ENCODE measurements at regions not wholly inside any gene's neighbourhood (a gene's known extent, or its start where the extent isn't known, plus 50 kb on each side); places are given as distances from the start of the nearest gene placed in this dataset.

GRCh38 chr21:24316277-24316922, 1290.9 kb downstream of the MRPL39 start:
- TF ChIP-seq CTCF (IDR thresholded peaks at IDR 0.05): no peak
- no peaks in the 10 kb centered on the region for H3K4me1 ChIP-seq (ENCODE audit: low read depth)
- H3K4me3 ChIP-seq: no peak overlapping the region
- no peak for DNase-seq
- peaks cover 36% of the 10 kb centered on the region for H3K9me3 ChIP-seq
- intact Hi-C loops (cut with DNase I, micrococcal nuclease): no loop called here
- no peak for ATAC-seq
- H3K36me3 ChIP-seq (ENCODE audit: low read depth): no peaks in the 10 kb centered on the region

DNA sequence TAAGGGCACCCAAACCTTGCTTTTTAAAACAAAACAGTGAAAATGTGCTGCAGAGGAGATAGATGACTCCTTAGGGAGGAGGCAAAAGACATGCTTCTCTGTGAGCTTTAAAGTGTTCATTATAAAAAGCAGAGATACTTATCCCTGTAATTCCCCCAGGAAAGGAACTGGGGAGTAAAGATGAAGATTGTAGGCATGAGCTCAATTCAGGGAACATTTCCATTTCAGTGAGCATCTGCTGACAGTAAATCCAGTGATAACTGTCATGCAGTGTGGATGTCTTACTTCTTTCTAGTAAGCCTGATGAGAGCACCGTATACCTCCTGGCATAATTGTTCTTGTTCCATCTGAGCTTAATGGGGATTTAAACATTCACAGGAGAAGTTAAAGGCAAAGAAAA, 1296.5 kb downstream of the MRPL39 start:
- Histone ChIP-seq H3K4me1 (ENCODE audit: low read depth) (no peaks in the 10 kb centered on the region), H3K4me3 (no peak overlapping the region), H3K9me3 (peaks cover 44% of the 10 kb centered on the region), H3K36me3 (ENCODE audit: low read depth) (no peaks in the 10 kb centered on the region)
- DNase-seq: no peak
- no peak for TF ChIP-seq CTCF (IDR thresholded peaks at IDR 0.05)
- ATAC-seq: no peak
- intact Hi-C loops (cut with DNase I, micrococcal nuclease): no loop called here

DNA sequence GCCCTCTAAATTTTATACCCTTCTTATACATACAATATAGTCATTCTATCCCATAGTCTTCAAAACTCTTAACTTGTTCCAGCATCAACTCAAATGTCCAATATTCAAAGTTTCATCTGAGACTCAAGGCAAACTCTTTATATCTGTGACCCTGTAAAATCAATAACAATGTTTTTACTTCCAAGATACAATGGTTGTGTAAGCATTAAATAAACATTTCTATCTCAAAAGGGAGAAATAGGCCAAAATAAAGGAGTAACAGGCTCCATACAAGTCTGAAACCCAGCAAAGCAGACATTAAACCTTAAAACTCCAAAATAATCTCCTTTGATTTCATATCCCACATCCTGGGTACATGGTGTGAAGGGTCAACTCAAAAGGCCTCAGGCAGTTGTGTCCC, 1299.1 kb downstream of the MRPL39 start:
- Histone ChIP-seq H3K9me3 (peaks cover 43% of the 10 kb centered on the region), H3K4me3 (no peak overlapping the region), H3K4me1 (ENCODE audit: low read depth) (no peaks in the 10 kb centered on the region), H3K36me3 (ENCODE audit: low read depth) (no peaks in the 10 kb centered on the region)
- intact Hi-C loops (cut with DNase I, micrococcal nuclease): no loop called here
- DNase-seq (no peak), ATAC-seq (no peak)
- no peak for TF ChIP-seq CTCF (IDR thresholded peaks at IDR 0.05)

DNA sequence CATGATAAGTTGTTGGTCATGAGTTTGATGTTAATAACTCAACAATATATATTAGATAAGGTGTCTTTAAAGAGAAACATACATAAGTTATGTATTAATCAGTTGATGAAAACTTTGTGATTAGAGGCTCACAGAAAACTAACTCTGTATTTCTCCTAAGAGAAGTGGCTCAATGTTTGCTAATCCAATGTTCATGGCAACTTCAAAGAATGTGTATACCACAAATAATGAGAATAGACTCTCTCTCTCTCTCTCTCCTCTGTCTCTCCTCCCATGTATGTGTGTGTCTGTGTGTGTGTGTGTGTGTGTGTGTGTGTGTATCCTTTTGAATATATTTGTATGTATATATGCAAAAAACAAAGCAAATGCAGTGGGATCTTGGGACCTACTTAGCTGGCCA, 1304.9 kb downstream of the MRPL39 start:
- intact Hi-C loops (cut with DNase I, micrococcal nuclease): no loop called here
- ATAC-seq: no peak
- no peak overlapping the region for H3K4me3 ChIP-seq
- TF ChIP-seq CTCF (IDR thresholded peaks at IDR 0.05): no peak
- DNase-seq: no peak
- H3K9me3 ChIP-seq: peaks cover 30% of the 10 kb centered on the region
- H3K36me3 ChIP-seq (ENCODE audit: low read depth): no peaks in the 10 kb centered on the region
- H3K4me1 ChIP-seq (ENCODE audit: low read depth): no peaks in the 10 kb centered on the region

DNA sequence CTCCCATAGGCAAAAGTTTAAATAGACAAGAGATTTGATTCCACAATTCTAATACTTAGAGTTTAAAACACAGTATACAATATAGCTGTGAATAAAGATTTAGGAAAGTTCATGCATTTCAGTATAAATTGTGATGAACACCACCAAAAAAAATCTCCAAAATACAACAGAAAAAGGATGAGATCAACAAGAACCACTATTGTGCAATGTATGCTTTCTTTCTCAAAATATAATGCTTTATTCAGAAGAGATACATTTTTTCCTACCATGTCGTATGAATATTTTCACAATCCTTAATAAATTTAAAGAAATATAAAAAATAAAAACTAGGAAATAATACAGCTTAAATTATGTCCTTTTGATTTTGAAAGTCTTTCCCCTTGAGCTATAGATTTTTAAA, 1309.2 kb downstream of the MRPL39 start:
- no peak for DNase-seq
- Histone ChIP-seq H3K36me3 (ENCODE audit: low read depth) (no peaks in the 10 kb centered on the region), H3K4me1 (ENCODE audit: low read depth) (no peaks in the 10 kb centered on the region), H3K9me3 (peaks cover 28% of the 10 kb centered on the region), H3K4me3 (no peak overlapping the region)
- ATAC-seq: no peak
- intact Hi-C loops (cut with DNase I, micrococcal nuclease): no loop called here
- no peak for TF ChIP-seq CTCF (IDR thresholded peaks at IDR 0.05)

DNA sequence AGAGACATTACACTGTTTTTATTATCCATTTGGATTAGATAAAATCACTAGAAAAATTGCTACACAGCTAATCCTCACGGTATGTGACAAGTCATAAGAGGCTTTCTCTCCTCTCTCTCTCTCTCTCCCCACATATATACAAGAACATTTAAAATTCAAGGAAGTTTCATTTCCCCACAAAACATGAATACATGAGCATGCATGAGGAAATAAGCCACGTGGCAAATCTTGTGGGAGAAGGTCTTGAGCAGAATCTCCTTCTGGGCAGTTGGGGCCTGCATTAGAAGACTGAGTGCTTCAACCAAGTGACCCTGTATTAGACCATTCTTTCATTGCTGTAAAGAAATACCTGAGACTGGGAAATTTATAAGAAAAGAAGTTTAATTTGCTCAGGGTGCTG, 1313.1 kb downstream of the MRPL39 start:
- intact Hi-C loops (cut with DNase I, micrococcal nuclease): no loop called here
- DNase-seq (peak in 1 of 3 donors; percentile 12), ATAC-seq (no peak)
- Histone ChIP-seq H3K4me3 (no peak overlapping the region), H3K9me3 (peaks cover 33% of the 10 kb centered on the region), H3K4me1 (ENCODE audit: low read depth) (no peaks in the 10 kb centered on the region), H3K36me3 (ENCODE audit: low read depth) (no peaks in the 10 kb centered on the region)
- TF ChIP-seq CTCF (IDR thresholded peaks at IDR 0.05): no peak

All from mucosa of descending colon (tissue), 3 donors.